GM19025 (cell line): ENCODE measurements at regions not wholly inside any gene's neighbourhood (a gene's known extent, or its start where the extent isn't known, plus 50 kb on each side); places are given as distances from the start of the nearest gene placed in this dataset.
"Not testable (repeated sequence)": the region's sequence is repeated elsewhere in the genome, so short reads cannot be mapped to it uniquely, and the experiment has no call there.

Source experiments
- ATAC-seq: cut with Tn5 transposase; IDR thresholded peaks from one replicate; pipeline ENCODE4 v1.9.1; 2021; ENCODE audit warnings: mild to moderate bottlenecking, low read depth, moderate library complexity; ENCODE audit not compliant: unreplicated experiment

GRCh38 chr2:52390651-52391050 lies 1358.7 kb upstream of the NRXN1 start:
- ATAC-seq: no peak

GRCh38 chr2:52387937-52388590 lies 1356.1 kb upstream of the NRXN1 start:
- ATAC-seq: no peak

- no peak for ATAC-seq
Observed at GRCh38 chr2:52386433-52387030, 1354.6 kb upstream of the NRXN1 start.

DNA sequence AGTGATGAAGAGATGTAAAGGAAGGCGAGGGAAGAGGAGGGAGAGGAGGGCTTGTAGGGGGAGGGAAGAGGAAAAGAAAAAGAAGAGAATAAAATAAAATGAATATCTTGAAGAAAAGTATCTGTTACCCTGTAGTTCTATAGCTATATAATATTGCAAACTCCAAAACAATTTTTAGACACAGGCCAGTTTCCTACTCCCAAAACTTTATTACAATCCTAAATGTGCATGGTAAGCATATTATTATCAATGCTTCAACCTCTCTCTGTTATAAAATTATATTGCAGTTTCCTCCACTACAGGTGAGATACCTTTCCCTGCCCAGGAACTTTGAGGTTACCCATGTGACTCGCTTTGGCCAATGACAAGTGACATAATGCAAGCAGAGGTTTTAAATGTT lies 1351.6 kb upstream of the NRXN1 start:
- no peak for ATAC-seq

DNA sequence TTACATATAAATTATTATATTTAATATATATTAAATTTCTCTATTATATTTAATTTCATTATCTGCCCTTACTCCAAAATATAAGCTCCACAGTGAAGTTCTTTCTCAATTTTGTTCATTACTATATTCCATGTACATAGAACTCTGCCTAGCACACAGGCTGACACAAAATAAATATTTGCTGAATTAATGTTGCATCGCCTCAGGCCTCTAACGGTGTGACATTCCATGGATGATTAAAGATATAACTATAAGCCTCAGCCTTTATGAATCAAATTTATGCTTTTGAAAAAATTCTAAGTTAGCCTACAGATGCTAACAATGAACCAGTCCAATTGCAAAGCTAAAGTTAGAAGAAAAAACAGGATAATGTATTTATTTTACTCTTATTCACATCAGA lies 1337.2 kb upstream of the NRXN1 start:
- ATAC-seq: no peak

- no peak for ATAC-seq
Observed at GRCh38 chr2:52368141-52368540, 1336.2 kb upstream of the NRXN1 start.

GRCh38 chr2:52365946-52366345 lies 1334.0 kb upstream of the NRXN1 start:
- no peak for ATAC-seq

GRCh38 chr2:52356556-52356955 lies 1324.6 kb upstream of the NRXN1 start:
- ATAC-seq: no peak

GRCh38 chr2:52347292-52347691 lies 1315.4 kb upstream of the NRXN1 start:
- no peak for ATAC-seq

GRCh38 chr2:52345676-52346075 lies 1313.7 kb upstream of the NRXN1 start:
- no peak for ATAC-seq

GRCh38 chr2:52345082-52345481 lies 1313.2 kb upstream of the NRXN1 start:
- no peak for ATAC-seq

- no peak for ATAC-seq
Observed at GRCh38 chr2:52343706-52344266, 1311.9 kb upstream of the NRXN1 start.

DNA sequence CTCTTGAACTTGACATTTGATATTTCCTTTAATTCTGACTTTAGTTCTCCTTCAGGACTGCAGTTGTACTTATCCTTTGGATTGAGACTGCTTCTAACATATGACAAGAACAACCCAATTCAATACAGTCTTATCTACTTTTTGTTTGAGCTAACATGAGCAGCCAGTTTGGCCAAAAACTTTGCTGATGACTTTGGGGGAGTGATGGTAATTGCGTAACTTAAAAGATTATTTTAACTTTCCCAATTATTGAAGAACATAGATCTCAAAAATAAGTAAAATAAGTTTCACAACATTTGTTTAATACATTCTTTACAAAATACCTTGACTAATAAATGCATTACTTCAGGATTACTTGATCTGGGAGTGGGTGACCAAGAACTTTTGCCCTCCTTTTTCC lies 1311.1 kb upstream of the NRXN1 start:
- ATAC-seq: no peak

DNA sequence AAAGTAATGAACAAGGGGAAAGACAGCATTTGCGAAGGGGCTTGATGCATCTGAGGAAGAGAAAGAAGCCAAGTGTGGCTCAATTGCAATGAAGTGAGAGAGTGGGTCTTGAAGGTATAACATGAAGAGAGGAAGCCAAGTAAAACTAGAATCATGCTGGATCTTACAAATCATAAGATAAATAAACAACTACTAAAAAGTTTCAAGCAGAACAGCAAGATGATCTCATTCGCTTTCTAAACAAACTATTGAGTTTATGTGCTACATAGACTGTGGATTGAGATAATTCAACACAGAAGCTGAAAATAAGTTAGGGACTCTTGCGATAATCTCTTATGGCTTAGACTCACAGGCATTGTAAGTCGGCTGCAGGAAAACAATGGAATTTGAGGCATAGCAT lies 1310.5 kb upstream of the NRXN1 start:
- ATAC-seq: no peak

- no peak for ATAC-seq
Observed at GRCh38 chr2:52341732-52342131, 1309.8 kb upstream of the NRXN1 start.

DNA sequence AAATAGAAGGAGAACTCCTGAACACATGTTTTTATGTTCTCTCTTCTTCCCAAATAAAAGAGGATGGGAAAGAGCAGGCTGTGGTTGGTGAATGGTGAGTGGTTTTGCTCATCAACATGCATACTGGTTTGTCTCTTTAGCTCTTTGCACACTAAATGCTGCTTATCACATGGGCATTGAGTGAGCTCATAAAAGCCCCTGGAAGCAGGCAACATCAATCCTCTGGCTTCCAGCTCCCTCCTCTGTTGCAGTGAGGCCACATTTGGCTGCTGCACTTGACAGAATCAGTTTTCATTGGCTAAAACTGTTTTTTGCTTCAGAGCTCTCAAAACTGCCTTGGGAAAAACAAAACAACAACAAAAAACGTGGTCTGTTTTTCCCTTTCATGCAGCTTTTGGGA lies 1308.2 kb upstream of the NRXN1 start:
- ATAC-seq: no peak

DNA sequence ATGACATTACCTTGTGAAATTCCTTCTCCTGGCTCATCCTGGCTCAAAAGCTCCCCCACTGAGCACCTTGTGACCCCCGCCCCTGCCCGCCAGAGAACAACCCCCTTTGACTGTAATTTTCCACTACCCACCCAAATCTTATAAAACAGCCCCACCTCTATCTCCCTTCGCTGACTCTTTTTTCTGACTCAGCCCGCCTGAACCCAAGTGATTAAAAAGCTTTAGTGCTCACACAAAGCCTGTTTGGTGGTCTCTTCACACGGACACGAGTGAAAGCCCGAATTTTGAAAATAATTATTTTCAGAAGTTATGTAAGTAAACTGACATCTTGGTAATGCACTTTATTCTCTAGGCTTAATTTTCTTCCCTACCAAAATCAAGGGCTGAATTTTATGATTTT lies 1305.9 kb upstream of the NRXN1 start:
- ATAC-seq: not testable (repeated sequence)

DNA sequence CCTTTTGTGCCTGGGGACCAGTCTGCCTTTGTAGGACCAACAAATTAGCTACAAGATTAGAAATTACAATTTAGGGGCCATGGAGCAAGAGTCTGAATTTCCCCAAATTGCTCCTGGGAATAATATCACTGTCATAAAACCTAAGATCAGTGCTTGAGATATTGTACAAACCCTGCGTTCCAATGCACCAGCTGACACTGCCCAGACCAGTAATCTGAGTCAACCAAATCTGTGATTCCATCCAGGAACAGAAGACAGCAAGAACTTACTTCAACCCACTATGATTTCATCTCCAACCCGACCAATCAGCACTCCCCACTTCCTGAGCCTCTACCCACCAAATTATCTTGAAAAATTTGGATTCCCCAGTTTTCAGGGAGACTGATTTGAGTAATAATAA lies 1305.0 kb upstream of the NRXN1 start:
- ATAC-seq: no peak

DNA sequence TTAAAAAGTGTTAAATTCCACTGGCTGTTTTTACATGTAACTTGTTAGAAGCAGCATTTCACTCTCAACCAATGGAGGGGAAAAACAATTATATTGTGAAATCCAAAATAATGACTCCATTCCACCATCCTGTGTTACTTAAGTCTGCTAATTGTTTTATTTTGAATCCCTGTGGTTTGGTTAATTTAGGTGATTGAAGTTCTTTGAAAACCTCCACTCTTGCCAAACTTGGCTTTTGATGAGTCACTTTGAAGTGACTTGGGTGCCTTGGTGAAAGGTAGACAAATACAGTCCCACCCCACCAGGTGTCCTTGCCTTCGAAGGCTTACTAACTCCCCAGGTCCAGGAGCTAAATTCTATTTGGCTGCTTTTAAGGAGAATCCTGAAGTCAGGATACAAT lies 1303.8 kb upstream of the NRXN1 start:
- ATAC-seq: no peak

DNA sequence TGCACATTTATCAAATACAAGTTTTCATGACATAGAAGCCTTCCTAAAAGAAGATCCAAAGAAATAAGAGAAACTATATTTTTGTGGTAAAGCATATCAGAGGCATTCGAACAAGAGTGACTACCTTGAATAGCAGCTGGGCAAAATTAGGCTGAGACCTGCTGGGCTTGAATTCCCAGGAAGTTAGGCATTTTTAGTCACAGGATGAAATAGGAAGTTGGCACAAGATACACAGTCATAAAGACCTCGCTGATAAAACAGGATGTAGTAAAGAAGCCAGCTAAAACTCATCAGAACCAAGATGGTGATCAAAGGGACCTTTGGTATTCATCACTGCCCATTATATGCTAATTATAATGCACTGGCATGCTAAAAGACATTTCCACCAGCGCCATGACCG lies 1302.3 kb upstream of the NRXN1 start:
- no peak for ATAC-seq

GRCh38 chr2:52327641-52328040 lies 1295.7 kb upstream of the NRXN1 start:
- no peak for ATAC-seq

DNA sequence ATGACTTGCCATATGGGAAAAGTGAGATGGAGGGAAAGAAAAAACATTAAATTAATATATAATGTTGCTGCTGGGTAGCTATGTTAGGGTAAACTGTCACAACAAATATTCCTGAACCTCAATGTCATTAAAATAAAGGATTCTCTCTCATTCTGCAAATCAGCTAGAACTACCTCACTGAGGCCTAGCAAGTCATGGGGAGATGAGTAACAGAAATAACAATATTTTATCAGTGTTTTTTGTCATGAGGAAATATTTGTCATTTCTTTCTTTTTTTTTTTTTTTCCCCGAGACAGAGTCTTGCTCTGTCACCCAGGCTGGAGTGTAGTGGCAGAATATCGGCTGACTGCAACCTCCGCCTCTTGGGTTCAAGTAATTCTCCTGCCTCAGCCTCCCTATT lies 1282.3 kb upstream of the NRXN1 start:
- ATAC-seq: no peak
